ENCODE measurements at regions not wholly inside any gene's neighbourhood (a gene's known extent, or its start where the extent isn't known, plus 50 kb on each side); places are given as distances from the start of the nearest gene placed in this dataset.
"Not testable (repeated sequence)": the region's sequence is repeated elsewhere in the genome, so short reads cannot be mapped to it uniquely, and the experiment has no call there.

DNA sequence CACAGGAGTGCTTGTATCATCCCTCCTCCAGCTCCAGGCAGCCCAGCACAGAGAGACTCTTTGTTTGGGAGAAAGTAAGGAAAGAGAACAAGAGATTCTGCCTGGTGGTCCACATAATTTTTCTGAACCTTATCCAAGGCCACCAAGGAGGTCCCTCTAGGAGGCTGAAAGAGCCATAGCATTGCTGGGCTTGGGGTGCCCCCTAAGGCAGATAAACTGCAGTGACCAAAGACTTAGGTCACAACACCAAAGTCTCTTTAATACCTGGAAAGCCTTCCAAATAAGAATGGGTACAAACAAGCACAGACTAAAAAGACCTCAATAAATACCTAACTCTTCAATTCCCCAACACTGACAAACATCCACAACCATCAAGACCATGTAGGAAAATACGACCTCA, 310.2 kb upstream of the PPP2R3A start:
- Histone ChIP-seq H4K20me1 (ENCODE audit: insufficient read depth, poor library complexity, severe bottlenecking) (no peaks in the 10 kb centered on the region), H3K27ac (no peak overlapping the region), H2AFZ (no peak overlapping the region), H3K9me3 (ENCODE audit: low read depth) (no peaks in the 10 kb centered on the region), H3K79me2 (no peaks in the 10 kb centered on the region), H3K36me3 (replicated peaks; ENCODE audit: insufficient read depth, low read depth) (no peaks in the 10 kb centered on the region), H3K27me3 (no peaks in the 10 kb centered on the region), H3K9me2 (replicated peaks; ENCODE audit: insufficient read depth) (no peaks in the 10 kb centered on the region), H3K4me2 (no peak overlapping the region), H3K4me3 (no peak overlapping the region), H3K4me1 (ENCODE audit: insufficient read depth) (no peaks in the 10 kb centered on the region)
- no peak for DNase-seq (ENCODE audit: low spot score)
- 89% methylated on average over 1 of the region's 1 CpG for WGBS (ENCODE audit: low lambda C conversion rate, missing lambda C conversion rate)
- TF ChIP-seq EZH2 (IDR thresholded peaks at IDR 0.05; ENCODE audit: borderline replicate concordance) (no peak), EZH2phosphoT487 (IDR thresholded peaks at IDR 0.05; ENCODE audit: low read depth, severe bottlenecking, unreplicated experiment) (no peak)
- TF ChIP-seq, protein P1, sequence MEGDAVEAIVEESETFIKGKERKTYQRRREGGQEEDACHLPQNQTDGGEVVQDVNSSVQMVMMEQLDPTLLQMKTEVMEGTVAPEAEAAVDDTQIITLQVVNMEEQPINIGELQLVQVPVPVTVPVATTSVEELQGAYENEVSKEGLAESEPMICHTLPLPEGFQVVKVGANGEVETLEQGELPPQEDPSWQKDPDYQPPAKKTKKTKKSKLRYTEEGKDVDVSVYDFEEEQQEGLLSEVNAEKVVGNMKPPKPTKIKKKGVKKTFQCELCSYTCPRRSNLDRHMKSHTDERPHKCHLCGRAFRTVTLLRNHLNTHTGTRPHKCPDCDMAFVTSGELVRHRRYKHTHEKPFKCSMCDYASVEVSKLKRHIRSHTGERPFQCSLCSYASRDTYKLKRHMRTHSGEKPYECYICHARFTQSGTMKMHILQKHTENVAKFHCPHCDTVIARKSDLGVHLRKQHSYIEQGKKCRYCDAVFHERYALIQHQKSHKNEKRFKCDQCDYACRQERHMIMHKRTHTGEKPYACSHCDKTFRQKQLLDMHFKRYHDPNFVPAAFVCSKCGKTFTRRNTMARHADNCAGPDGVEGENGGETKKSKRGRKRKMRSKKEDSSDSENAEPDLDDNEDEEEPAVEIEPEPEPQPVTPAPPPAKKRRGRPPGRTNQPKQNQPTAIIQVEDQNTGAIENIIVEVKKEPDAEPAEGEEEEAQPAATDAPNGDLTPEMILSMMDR (IDR thresholded peaks at IDR 0.05; ENCODE audit: poor library complexity), result no peak

DNA sequence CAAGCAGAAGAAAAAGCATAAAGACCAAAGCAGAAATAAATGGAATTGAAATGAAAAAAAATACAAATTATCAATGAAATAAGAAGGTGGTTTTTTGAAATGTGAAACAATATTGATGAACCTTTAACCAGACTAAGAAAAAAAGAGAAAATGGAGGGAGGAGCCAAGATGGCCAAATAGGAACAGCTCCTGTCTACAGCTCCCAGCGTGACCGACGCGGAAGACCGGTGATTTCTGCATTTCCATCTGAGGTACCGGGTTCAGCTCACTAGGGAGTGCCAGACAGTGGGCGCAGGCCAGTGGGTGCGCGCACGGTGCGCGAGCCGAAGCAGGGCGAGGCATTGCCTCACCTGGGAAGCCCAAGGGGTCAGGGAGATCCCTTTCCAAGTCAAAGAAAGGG, 307.1 kb upstream of the PPP2R3A start:
- not testable (repeated sequence) for H3K27me3 ChIP-seq; H3K27ac ChIP-seq; H4K20me1 ChIP-seq (ENCODE audit: insufficient read depth, poor library complexity, severe bottlenecking); H3K9me3 ChIP-seq (ENCODE audit: low read depth); DNase-seq (ENCODE audit: low spot score); H3K79me2 ChIP-seq; H3K4me3 ChIP-seq; H3K4me1 ChIP-seq (ENCODE audit: insufficient read depth); H3K36me3 ChIP-seq (replicated peaks; ENCODE audit: insufficient read depth, low read depth); H3K9me2 ChIP-seq (replicated peaks; ENCODE audit: insufficient read depth)
- H2AFZ ChIP-seq, result peak overlapping the region; percentile 35
- whole genome bisulfite sequencing (ENCODE audit: low lambda C conversion rate, missing lambda C conversion rate), result 75% methylated on average over 14 of the region's 14 CpGs
- peak overlapping the region; percentile 12 for H3K4me2 ChIP-seq

DNA sequence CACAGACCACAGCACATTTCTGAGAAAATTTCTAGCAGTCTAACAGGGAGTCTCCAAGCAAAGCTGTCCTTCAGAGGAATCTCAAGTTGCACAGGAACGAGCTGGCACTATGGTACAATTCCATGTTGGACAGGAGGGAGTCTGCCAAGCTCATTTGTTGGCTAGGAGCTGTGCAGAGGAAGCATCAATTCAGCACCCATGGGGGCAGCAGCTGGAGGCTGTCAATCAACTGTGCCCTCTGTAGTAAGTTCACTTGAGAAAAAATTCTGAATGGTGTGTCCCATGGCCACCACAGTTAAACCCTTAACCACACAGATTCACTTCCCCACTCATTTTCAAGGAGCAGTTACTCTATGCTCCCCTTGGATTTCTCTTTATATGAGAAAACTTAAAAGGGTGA, 298.5 kb upstream of the PPP2R3A start:
- Histone ChIP-seq H3K9me2 (replicated peaks; ENCODE audit: insufficient read depth) (no peaks in the 10 kb centered on the region), H3K36me3 (replicated peaks; ENCODE audit: insufficient read depth, low read depth) (no peaks in the 10 kb centered on the region), H3K79me2 (no peaks in the 10 kb centered on the region), H3K4me2 (no peak overlapping the region), H3K9me3 (ENCODE audit: low read depth) (no peaks in the 10 kb centered on the region), H3K27ac (no peak overlapping the region), H2AFZ (no peak overlapping the region), H4K20me1 (ENCODE audit: insufficient read depth, poor library complexity, severe bottlenecking) (no peaks in the 10 kb centered on the region), H3K4me1 (ENCODE audit: insufficient read depth) (no peaks in the 10 kb centered on the region), H3K27me3 (no peaks in the 10 kb centered on the region), H3K4me3 (no peak overlapping the region)
- no peak for DNase-seq (ENCODE audit: low spot score)
- WGBS (ENCODE audit: low lambda C conversion rate, missing lambda C conversion rate), result 69% methylated on average over 1 of the region's 1 CpG
- TF ChIP-seq, protein P1 (IDR thresholded peaks at IDR 0.05; ENCODE audit: poor library complexity), result no peak
- TF ChIP-seq EZH2phosphoT487 (IDR thresholded peaks at IDR 0.05; ENCODE audit: low read depth, severe bottlenecking, unreplicated experiment) (no peak), EZH2 (IDR thresholded peaks at IDR 0.05; ENCODE audit: borderline replicate concordance) (no peak)

DNA sequence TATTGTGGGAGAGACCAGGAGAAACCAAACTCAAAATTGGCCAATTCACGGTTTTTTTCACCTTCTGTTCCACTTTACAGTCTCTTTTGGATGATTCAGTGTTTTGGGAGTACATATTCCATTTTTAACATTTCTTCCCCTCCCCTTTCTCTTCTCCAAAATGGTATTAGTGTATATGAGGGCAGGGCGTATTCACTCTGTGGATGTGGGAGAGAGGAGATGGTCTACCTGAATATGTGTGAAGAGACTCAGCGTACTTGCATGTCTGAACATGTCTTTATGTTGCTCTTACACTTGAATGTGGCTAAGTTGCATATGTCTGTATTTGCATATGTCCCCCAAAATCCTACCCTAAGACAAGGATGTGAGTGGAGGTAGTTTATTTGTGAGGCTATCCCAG, 291.0 kb upstream of the PPP2R3A start:
- TF ChIP-seq EZH2phosphoT487 (IDR thresholded peaks at IDR 0.05; ENCODE audit: low read depth, severe bottlenecking, unreplicated experiment) (no peak), EZH2 (IDR thresholded peaks at IDR 0.05; ENCODE audit: borderline replicate concordance) (no peak)
- TF ChIP-seq, protein P1 (IDR thresholded peaks at IDR 0.05; ENCODE audit: poor library complexity), result no peak
- no peaks in the 10 kb centered on the region for H3K9me2 ChIP-seq (replicated peaks; ENCODE audit: insufficient read depth)
- H3K4me3 ChIP-seq, result no peak overlapping the region
- H3K9me3 ChIP-seq (ENCODE audit: low read depth), result no peaks in the 10 kb centered on the region
- no peak overlapping the region for H2AFZ ChIP-seq
- H3K36me3 ChIP-seq (replicated peaks; ENCODE audit: insufficient read depth, low read depth), result no peaks in the 10 kb centered on the region
- 94% methylated on average over 3 of the region's 3 CpGs for WGBS (ENCODE audit: low lambda C conversion rate, missing lambda C conversion rate)
- no peak for DNase-seq (ENCODE audit: low spot score)
- no peak overlapping the region for H3K27ac ChIP-seq
- H3K4me1 ChIP-seq (ENCODE audit: insufficient read depth), result no peaks in the 10 kb centered on the region
- H3K4me2 ChIP-seq, result no peak overlapping the region
- no peaks in the 10 kb centered on the region for H4K20me1 ChIP-seq (ENCODE audit: insufficient read depth, poor library complexity, severe bottlenecking)
- H3K27me3 ChIP-seq, result no peaks in the 10 kb centered on the region
- no peaks in the 10 kb centered on the region for H3K79me2 ChIP-seq
